ENCODE measurements at regions not wholly inside any gene's neighbourhood (a gene's known extent, or its start where the extent isn't known, plus 50 kb on each side); places are given as distances from the start of the nearest gene placed in this dataset.

DNA sequence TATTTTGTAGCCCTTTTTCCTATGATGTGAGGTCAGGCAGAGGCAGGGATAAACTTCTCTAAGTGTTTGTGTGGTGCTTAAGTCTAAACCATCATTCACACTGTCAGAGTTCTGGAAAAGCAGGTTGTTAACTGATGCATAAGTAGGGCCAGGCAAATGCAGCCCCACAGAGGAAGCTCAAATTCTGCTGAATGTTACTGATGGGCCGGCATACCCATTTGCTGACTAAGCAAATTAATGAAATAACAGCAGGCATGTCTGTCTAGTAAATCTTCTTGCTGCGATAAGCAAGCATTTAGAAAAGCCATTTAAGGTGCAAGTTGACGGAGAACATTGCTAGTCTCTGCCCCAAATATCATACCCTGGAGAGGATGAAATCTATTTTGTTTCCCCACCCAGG, 523.2 kb upstream of the CCDC196 start:
- Histone ChIP-seq H3K36me3 (ENCODE audit: control insufficient read depth in 2 of 2, insufficient read depth in 2 of 2, low read length in 2 of 2) (no peaks in the 10 kb centered on the region), H3K4me3 (ENCODE audit: low read length in 2 of 2) (no peak overlapping the region), H3K9ac (ENCODE audit: low read length in 2 of 2) (no peak overlapping the region), H3K9me3 (ENCODE audit: control insufficient read depth in 2 of 2, low read length in 2 of 2) (no peaks in the 10 kb centered on the region), H3K4me1 (ENCODE audit: control insufficient read depth, insufficient read depth, low read length) (no peaks in the 10 kb centered on the region), H3K27ac (ENCODE audit: low read length) (no peak overlapping the region), H3K27me3 (ENCODE audit: control insufficient read depth in 1 of 2, insufficient read depth in 2 of 2, low read length in 2 of 2) (peaks cover 3 to 4% of the 10 kb centered on the region in 2 donors)

DNA sequence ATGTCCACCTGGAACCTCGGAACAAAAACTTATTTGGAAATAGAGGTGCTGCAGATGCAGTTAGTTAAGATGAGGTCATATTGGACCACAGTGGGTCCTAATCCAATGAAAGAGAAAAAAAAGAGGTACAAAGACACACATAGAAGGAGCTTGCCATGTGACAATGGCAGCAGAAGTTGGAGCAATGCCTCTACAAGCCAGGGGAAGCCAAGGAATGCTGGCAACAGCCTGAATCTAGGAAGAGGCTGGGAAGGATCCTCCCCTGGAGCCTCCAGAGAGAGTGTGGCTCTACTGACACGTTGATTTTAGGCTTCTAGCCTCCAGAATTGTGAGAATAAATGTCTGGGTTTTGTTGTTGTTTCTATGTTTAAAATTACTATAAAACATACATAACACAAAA, 521.8 kb upstream of the CCDC196 start:
- H3K36me3 ChIP-seq (ENCODE audit: control insufficient read depth in 2 of 2, insufficient read depth in 2 of 2, low read length in 2 of 2), result no peaks in the 10 kb centered on the region
- H3K27me3 ChIP-seq (ENCODE audit: control insufficient read depth in 1 of 2, insufficient read depth in 2 of 2, low read length in 2 of 2), result peaks cover 3 to 6% of the 10 kb centered on the region in 2 donors
- H3K4me3 ChIP-seq (ENCODE audit: low read length in 2 of 2), result no peak overlapping the region
- no peak overlapping the region for H3K9ac ChIP-seq (ENCODE audit: low read length in 2 of 2)
- H3K4me1 ChIP-seq (ENCODE audit: control insufficient read depth, insufficient read depth, low read length), result no peaks in the 10 kb centered on the region
- H3K9me3 ChIP-seq (ENCODE audit: control insufficient read depth in 2 of 2, low read length in 2 of 2), result no peaks in the 10 kb centered on the region
- H3K27ac ChIP-seq (ENCODE audit: low read length), result no peak overlapping the region

DNA sequence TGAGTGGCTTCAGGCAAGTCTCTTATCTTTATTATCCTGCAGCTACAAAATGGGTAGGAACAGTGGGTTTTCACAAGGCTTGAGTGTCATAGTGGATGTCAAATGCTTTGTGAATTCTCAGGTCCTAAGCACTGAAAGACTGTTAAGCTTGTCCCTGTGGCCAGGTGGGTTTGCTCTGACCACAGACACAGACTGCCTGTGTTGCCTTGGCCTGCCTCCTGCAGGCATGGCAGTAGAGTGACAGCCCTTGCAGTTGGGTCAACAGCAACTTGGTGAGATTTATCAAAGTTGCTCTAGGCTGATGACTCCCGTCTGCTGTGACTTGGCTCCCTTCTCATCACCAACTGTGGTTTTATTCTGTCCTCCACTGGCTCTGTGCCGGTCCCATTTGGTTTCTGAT, 520.0 kb upstream of the CCDC196 start:
- Histone ChIP-seq H3K4me3 (ENCODE audit: low read length in 2 of 2) (no peak overlapping the region), H3K27ac (ENCODE audit: low read length) (no peak overlapping the region)

DNA sequence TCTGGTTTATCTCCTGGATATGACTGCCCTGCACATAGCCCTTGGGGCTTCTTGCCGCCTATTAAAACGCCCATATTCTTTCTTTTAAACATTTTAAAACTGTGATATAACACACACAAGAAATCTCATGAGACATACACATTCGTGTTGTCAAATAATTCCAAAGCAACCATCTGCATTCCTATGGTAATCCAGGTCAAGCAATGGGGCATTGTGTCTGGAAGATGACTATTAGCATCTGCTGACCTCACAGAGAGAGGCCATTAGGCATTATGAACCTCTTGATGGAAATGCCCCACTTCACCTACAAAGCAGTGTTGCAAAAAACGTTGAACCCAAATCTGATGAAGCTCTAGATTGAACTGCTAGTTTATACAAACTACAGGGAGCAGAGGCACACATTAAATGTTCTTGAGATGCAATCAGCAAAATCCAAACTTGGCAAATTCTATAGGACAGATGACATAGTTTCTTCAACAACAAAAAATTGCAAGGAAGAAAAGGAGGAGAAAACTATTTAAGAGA, 513.8 kb upstream of the CCDC196 start:
- Histone ChIP-seq H3K9me3 (ENCODE audit: control insufficient read depth in 2 of 2, low read length in 2 of 2) (no peaks in the 10 kb centered on the region), H3K4me3 (ENCODE audit: low read length in 2 of 2) (no peak overlapping the region), H3K9ac (ENCODE audit: low read length in 2 of 2) (no peak overlapping the region), H3K36me3 (ENCODE audit: control insufficient read depth in 2 of 2, insufficient read depth in 2 of 2, low read length in 2 of 2) (no peaks in the 10 kb centered on the region), H3K4me1 (ENCODE audit: control insufficient read depth, insufficient read depth, low read length) (no peaks in the 10 kb centered on the region), H3K27ac (ENCODE audit: low read length) (no peak overlapping the region), H3K27me3 (ENCODE audit: control insufficient read depth in 1 of 2, insufficient read depth in 2 of 2, low read length in 2 of 2) (peaks cover 0 to 2% of the 10 kb centered on the region in 2 donors)

More for the DNA sequence above, 520.0 kb upstream of the CCDC196 start:
- Histone ChIP-seq H3K27me3 (ENCODE audit: control insufficient read depth in 1 of 2, insufficient read depth in 2 of 2, low read length in 2 of 2) (peaks cover 3 to 4% of the 10 kb centered on the region in 2 donors), H3K9ac (ENCODE audit: low read length in 2 of 2) (no peak overlapping the region), H3K36me3 (ENCODE audit: control insufficient read depth in 2 of 2, insufficient read depth in 2 of 2, low read length in 2 of 2) (no peaks in the 10 kb centered on the region), H3K9me3 (ENCODE audit: control insufficient read depth in 2 of 2, low read length in 2 of 2) (no peaks in the 10 kb centered on the region), H3K4me1 (ENCODE audit: control insufficient read depth, insufficient read depth, low read length) (no peaks in the 10 kb centered on the region)

DNA sequence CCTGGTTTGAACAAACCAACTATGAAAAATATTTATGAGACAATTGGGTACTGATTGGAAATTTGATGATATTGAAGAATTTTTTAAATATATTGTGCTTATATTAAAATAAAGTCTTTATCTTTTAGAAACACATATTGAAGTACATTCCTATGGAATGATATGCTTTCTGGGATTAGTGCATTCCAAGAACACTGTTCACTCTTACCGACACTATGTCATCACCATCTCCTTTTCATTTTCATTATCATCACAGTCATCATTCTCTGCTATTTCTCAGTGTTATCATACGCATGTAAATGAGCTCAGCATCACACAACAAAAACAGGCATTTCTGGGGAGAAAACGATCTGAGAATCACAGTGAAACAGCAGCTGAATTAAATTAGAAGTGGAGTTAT, 513.3 kb upstream of the CCDC196 start:
- Histone ChIP-seq H3K36me3 (ENCODE audit: control insufficient read depth in 2 of 2, insufficient read depth in 2 of 2, low read length in 2 of 2) (no peaks in the 10 kb centered on the region), H3K27me3 (ENCODE audit: control insufficient read depth in 1 of 2, insufficient read depth in 2 of 2, low read length in 2 of 2) (peaks cover 0 to 2% of the 10 kb centered on the region in 2 donors), H3K4me3 (ENCODE audit: low read length in 2 of 2) (no peak overlapping the region), H3K27ac (ENCODE audit: low read length) (no peak overlapping the region), H3K9ac (ENCODE audit: low read length in 2 of 2) (no peak overlapping the region), H3K4me1 (ENCODE audit: control insufficient read depth, insufficient read depth, low read length) (no peaks in the 10 kb centered on the region), H3K9me3 (ENCODE audit: control insufficient read depth in 2 of 2, low read length in 2 of 2) (no peaks in the 10 kb centered on the region)

DNA sequence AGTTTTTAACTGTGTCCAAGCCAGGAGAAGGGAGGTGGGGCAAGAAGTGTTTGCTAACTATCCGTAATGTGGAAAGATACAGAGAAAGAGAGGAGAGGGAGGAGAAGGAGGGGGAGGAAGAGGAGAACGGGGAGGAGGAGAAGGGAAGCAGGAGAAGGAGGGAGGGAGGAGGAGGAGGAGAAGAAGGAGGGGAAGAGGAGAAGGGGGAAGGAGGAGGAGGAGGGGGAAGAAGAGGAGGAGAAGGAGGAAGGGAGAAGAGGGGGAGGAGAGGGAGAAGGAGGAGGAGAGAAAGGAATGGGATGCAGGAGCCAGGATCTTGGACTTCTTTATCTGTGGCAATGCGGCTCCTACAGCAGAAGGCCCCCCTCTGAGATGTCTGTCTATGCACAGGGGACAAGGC, 510.3 kb upstream of the CCDC196 start:
- Histone ChIP-seq H3K4me1 (ENCODE audit: control insufficient read depth, insufficient read depth, low read length) (no peaks in the 10 kb centered on the region), H3K9ac (ENCODE audit: low read length in 2 of 2) (no peak overlapping the region), H3K9me3 (ENCODE audit: control insufficient read depth in 2 of 2, low read length in 2 of 2) (peaks cover 0 to 4% of the 10 kb centered on the region in 2 donors), H3K36me3 (ENCODE audit: control insufficient read depth in 2 of 2, insufficient read depth in 2 of 2, low read length in 2 of 2) (no peaks in the 10 kb centered on the region), H3K27me3 (ENCODE audit: control insufficient read depth in 1 of 2, insufficient read depth in 2 of 2, low read length in 2 of 2) (no peaks in the 10 kb centered on the region), H3K27ac (ENCODE audit: low read length) (no peak overlapping the region), H3K4me3 (ENCODE audit: low read length in 2 of 2) (no peak overlapping the region)

DNA sequence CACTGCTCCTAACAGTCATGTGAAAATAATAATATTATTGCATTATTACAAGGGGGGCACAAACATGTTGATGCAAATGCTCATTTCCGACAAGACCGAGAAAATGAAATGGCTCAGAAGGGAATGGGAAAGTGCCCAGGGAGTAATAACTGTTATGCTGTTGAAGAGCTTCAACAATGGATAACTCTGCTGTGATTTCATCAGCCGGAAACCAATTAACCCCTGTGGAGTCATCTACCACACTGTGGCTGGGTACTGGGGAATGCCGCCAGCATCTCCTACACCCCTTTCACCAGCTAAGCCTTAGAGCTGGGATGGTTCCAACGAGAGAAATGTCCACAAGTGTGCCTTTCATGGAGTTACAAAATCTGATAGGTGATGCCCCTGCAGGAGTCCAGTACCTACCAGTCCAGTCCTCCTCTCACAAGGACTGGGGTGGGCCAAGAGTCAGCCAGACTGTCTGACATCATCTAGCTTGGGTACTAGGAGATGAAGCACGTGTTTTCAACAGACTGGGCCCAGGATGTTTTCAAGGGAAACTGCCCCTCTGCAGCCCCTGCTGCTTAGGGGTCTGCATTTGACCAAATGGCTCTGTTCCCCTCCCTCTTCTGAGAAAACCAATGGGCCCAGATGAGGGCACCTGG, 509.3 kb upstream of the CCDC196 start:
- Histone ChIP-seq H3K4me1 (ENCODE audit: control insufficient read depth, insufficient read depth, low read length) (no peaks in the 10 kb centered on the region), H3K9me3 (ENCODE audit: control insufficient read depth in 2 of 2, low read length in 2 of 2) (peaks cover 0 to 4% of the 10 kb centered on the region in 2 donors), H3K36me3 (ENCODE audit: control insufficient read depth in 2 of 2, insufficient read depth in 2 of 2, low read length in 2 of 2) (no peaks in the 10 kb centered on the region), H3K27me3 (ENCODE audit: control insufficient read depth in 1 of 2, insufficient read depth in 2 of 2, low read length in 2 of 2) (no peaks in the 10 kb centered on the region), H3K27ac (ENCODE audit: low read length) (no peak overlapping the region), H3K4me3 (ENCODE audit: low read length in 2 of 2) (no peak overlapping the region), H3K9ac (ENCODE audit: low read length in 2 of 2) (no peak overlapping the region)

DNA sequence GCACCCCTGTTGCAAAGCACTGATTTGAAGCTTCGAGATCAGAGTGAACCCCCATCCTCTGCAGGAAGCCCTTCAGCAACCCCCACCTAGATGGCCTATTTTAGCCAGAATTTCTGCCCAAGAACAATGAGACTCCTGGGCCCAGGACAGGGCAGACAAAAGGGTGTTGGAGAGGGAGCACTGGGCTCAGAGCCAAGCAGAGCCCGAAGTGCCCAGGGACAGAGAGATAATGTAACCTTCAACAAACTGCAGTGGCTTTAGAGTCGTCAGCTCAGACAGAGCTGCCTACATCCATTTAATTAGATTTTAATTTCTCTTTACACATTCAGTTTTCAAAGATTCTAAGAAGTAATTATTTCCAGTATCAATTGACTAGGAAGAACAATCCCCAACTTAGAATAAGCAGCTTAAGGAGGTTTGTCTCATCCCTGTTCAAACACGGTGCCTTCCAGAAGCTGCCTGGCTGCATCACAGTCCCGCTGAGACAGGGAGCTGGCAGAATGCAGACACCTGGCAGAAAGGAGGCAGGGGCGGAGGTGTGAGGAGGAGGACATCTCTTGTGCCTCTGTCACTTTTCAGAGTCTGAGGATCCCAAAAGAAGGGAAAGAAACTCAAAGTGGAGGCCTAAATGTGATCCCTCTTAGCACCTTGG, 504.9 kb upstream of the CCDC196 start:
- Histone ChIP-seq H3K4me3 (ENCODE audit: low read length in 2 of 2) (no peak overlapping the region), H3K9ac (ENCODE audit: low read length in 2 of 2) (no peak overlapping the region), H3K9me3 (ENCODE audit: control insufficient read depth in 2 of 2, low read length in 2 of 2) (peaks cover 0 to 4% of the 10 kb centered on the region in 2 donors), H3K36me3 (ENCODE audit: control insufficient read depth in 2 of 2, insufficient read depth in 2 of 2, low read length in 2 of 2) (no peaks in the 10 kb centered on the region), H3K27me3 (ENCODE audit: control insufficient read depth in 1 of 2, insufficient read depth in 2 of 2, low read length in 2 of 2) (peaks cover 0 to 2% of the 10 kb centered on the region in 2 donors), H3K4me1 (ENCODE audit: control insufficient read depth, insufficient read depth, low read length) (no peaks in the 10 kb centered on the region), H3K27ac (ENCODE audit: low read length) (no peak overlapping the region)

DNA sequence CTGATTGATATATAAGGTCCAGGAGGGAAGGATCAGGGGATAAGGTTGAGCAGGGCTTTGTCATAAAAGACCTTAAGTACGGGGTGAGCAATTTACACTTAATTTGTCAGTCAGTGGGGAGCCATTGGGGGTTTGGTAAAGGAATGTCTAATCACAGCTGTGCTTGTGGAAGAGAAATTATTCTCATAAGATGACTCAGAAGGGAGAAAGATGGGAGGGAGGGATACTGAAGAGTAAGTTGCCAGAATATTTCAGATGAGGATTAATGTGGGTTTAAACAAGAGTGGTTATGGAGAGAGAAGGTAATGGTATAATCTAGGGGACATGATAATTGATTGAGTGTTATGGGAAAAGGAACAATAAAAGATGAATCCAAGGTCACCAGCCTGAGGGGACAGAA, 500.1 kb upstream of the CCDC196 start:
- Histone ChIP-seq H3K9me3 (ENCODE audit: control insufficient read depth in 2 of 2, low read length in 2 of 2) (no peaks in the 10 kb centered on the region), H3K4me3 (ENCODE audit: low read length in 2 of 2) (no peak overlapping the region), H3K9ac (ENCODE audit: low read length in 2 of 2) (no peak overlapping the region), H3K4me1 (ENCODE audit: control insufficient read depth, insufficient read depth, low read length) (no peaks in the 10 kb centered on the region), H3K27me3 (ENCODE audit: control insufficient read depth in 1 of 2, insufficient read depth in 2 of 2, low read length in 2 of 2) (peaks cover 0 to 2% of the 10 kb centered on the region in 2 donors), H3K36me3 (ENCODE audit: control insufficient read depth in 2 of 2, insufficient read depth in 2 of 2, low read length in 2 of 2) (no peaks in the 10 kb centered on the region), H3K27ac (ENCODE audit: low read length) (no peak overlapping the region)

DNA sequence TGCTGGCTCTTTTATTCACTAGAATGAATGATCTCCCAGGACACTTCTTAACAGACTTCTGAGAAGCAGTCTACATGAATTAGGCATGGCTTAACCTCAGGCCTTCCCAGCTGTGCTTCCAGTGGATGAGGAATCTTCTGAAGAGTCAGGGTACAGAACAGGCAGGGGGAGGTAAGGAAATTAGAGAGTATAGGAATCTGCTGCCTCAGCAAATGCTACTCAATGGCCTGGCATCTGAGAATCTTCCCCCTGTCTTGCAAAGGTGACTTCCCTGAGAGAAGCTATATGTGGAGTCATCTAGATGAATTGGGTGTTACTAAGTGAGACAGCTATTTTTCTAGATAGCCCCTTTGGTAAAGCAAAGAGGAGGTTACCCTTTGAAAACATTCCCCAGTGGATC, 496.2 kb upstream of the CCDC196 start:
- Histone ChIP-seq H3K4me3 (ENCODE audit: low read length in 2 of 2) (no peak overlapping the region), H3K27me3 (ENCODE audit: control insufficient read depth in 1 of 2, insufficient read depth in 2 of 2, low read length in 2 of 2) (no peaks in the 10 kb centered on the region), H3K9ac (ENCODE audit: low read length in 2 of 2) (no peak overlapping the region), H3K27ac (ENCODE audit: low read length) (no peak overlapping the region), H3K9me3 (ENCODE audit: control insufficient read depth in 2 of 2, low read length in 2 of 2) (no peaks in the 10 kb centered on the region), H3K4me1 (ENCODE audit: control insufficient read depth, insufficient read depth, low read length) (no peaks in the 10 kb centered on the region), H3K36me3 (ENCODE audit: control insufficient read depth in 2 of 2, insufficient read depth in 2 of 2, low read length in 2 of 2) (no peaks in the 10 kb centered on the region)

DNA sequence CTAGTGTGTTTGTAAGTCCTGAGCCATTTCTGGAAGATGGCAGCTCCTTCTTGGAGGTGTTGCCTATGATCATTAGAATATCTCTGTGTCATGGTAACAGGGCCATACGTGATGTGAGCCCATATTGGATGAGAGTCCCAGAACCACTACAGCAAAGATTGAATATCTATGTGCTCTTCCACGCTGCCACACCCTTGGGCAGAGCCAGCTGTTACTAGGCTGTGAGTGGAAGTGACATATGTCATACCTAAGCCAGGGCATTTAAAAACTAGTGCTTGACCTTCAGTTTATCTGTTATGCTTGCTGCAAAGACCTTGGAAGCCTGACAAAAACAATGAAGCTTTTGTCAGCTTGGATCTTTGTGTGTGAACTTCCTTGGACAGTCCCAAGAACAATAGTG, 495.1 kb upstream of the CCDC196 start:
- H3K4me3 ChIP-seq (ENCODE audit: low read length in 2 of 2), result no peak overlapping the region
- H3K4me1 ChIP-seq (ENCODE audit: control insufficient read depth, insufficient read depth, low read length), result no peaks in the 10 kb centered on the region
- no peak overlapping the region for H3K9ac ChIP-seq (ENCODE audit: low read length in 2 of 2)
- no peak overlapping the region for H3K27ac ChIP-seq (ENCODE audit: low read length)
- no peaks in the 10 kb centered on the region for H3K9me3 ChIP-seq (ENCODE audit: control insufficient read depth in 2 of 2, low read length in 2 of 2)
- H3K27me3 ChIP-seq (ENCODE audit: control insufficient read depth in 1 of 2, insufficient read depth in 2 of 2, low read length in 2 of 2), result no peaks in the 10 kb centered on the region
- no peaks in the 10 kb centered on the region for H3K36me3 ChIP-seq (ENCODE audit: control insufficient read depth in 2 of 2, insufficient read depth in 2 of 2, low read length in 2 of 2)
